ENCODE measurements at regions not wholly inside any gene's neighbourhood (a gene's known extent, or its start where the extent isn't known, plus 50 kb on each side); places are given as distances from the start of the nearest gene placed in this dataset.

DNA sequence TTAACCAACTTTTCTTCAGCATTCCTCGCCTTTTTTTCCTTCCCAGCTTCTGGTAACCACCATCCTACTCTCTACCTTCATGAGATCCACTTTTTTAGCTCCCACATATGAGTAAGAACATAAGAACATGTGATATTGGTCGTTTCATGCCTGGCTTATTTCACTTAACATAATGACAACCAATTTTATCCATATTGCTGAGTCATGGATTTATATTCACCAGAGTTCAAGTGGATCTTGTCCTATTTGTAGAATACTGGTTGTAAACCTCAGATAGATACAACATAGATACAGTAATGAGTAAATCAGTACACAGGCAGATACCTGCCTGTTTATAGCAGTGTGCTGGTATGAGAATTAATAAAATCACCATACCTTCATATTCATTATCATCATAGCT, 412.0 kb upstream of the RBMS3 start:
- TF ChIP-seq, protein P1, sequence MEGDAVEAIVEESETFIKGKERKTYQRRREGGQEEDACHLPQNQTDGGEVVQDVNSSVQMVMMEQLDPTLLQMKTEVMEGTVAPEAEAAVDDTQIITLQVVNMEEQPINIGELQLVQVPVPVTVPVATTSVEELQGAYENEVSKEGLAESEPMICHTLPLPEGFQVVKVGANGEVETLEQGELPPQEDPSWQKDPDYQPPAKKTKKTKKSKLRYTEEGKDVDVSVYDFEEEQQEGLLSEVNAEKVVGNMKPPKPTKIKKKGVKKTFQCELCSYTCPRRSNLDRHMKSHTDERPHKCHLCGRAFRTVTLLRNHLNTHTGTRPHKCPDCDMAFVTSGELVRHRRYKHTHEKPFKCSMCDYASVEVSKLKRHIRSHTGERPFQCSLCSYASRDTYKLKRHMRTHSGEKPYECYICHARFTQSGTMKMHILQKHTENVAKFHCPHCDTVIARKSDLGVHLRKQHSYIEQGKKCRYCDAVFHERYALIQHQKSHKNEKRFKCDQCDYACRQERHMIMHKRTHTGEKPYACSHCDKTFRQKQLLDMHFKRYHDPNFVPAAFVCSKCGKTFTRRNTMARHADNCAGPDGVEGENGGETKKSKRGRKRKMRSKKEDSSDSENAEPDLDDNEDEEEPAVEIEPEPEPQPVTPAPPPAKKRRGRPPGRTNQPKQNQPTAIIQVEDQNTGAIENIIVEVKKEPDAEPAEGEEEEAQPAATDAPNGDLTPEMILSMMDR (conservative IDR thresholded peaks at IDR 0.05), result no peak
- TF ChIP-seq ZFX (IDR thresholded peaks at IDR 0.05), result no peak
